Smooth muscle cell (in vitro differentiated cells): ENCODE measurements at regions not wholly inside any gene's neighbourhood (a gene's known extent, or its start where the extent isn't known, plus 50 kb on each side); places are given as distances from the start of the nearest gene placed in this dataset.

Experiments used
- DNase-seq: peaks from one replicate; lab custom pipeline; 2025; ENCODE audit not compliant: unreplicated experiment; lab: John Stamatoyannopoulos, UW
- H2AFZ ChIP-seq: fragments of 200-600 bp; sonication (generic); 2 replicates; pipeline ENCODE4 v1.6.0; 2016; ENCODE audit warnings: antibody characterized with exemption, low read depth, mild to moderate bottlenecking
- H3F3A ChIP-seq: fragments of 200-600 bp; sonication (generic); 2 replicates; pipeline ENCODE4 v1.6.0; 2017; ENCODE audit warnings: antibody characterized with exemption, low read depth
- H3K27ac ChIP-seq: fragments of 200-600 bp; sonication (generic); 2 replicates; pipeline ENCODE4 v1.5.1; 2016; ENCODE audit warnings: low read depth, mild to moderate bottlenecking
- H3K27me3 ChIP-seq: fragments of 200-600 bp; sonication (generic); 2 replicates; pipeline ENCODE4 v1.6.1; 2016; ENCODE audit warnings: low read depth, mild to moderate bottlenecking
- H3K36me3 ChIP-seq: fragments of 200-600 bp; sonication (generic); 2 replicates; pipeline ENCODE4 v1.5.1; 2016; ENCODE audit warnings: low read depth
- H3K4me1 ChIP-seq: fragments of 200-600 bp; sonication (generic); 2 replicates; pipeline ENCODE4 v1.5.1; 2016; ENCODE audit warnings: low read depth
- H3K4me2 ChIP-seq: fragments of 200-600 bp; sonication (generic); 2 replicates; pipeline ENCODE4 v1.6.0; 2016; ENCODE audit warnings: mild to moderate bottlenecking
- H3K4me3 ChIP-seq: fragments of 200-600 bp; sonication (generic); 2 replicates; pipeline ENCODE4 v1.5.1; 2016; ENCODE audit warnings: mild to moderate bottlenecking
- H3K79me2 ChIP-seq: fragments of 200-600 bp; sonication (generic); 2 replicates; pipeline ENCODE4 v1.6.0; 2016; ENCODE audit warnings: low read depth, mild to moderate bottlenecking
- H3K9ac ChIP-seq: fragments of 200-600 bp; sonication (generic); 2 replicates; pipeline ENCODE4 v1.6.0; 2016; ENCODE audit warnings: low read depth
- H3K9me3 ChIP-seq: fragments of 200-600 bp; sonication (generic); replicated peaks from 2 replicates; pipeline ENCODE4 v1.5.1; 2016; ENCODE audit warnings: low read depth
- H4K20me1 ChIP-seq: fragments of 200-600 bp; sonication (generic); 2 replicates; pipeline ENCODE4 v1.6.0; 2016; ENCODE audit warnings: low read depth
- CTCF ChIP-seq: fragments of 200-600 bp; sonication (generic); IDR thresholded peaks from 2 replicates; pipeline ENCODE4 v1.5.1; 2017; ENCODE audit warnings: borderline replicate concordance, mild to moderate bottlenecking, antibody characterized with exemption; ENCODE audit not compliant: insufficient read depth, poor library complexity, severe bottlenecking
- WGBS: methylation state at CpG from one replicate; pipeline ENCODE4 v1.1.7; 2016; ENCODE audit warnings: low lambda C conversion rate; 5-methylcytosine and 5-hydroxymethylcytosine counted together

GRCh38 chr5:2904399-2904798, 152.9 kb upstream of the IRX2 start:
- Histone ChIP-seq H3K36me3 (no peaks in the 10 kb centered on the region), H3K4me2 (no peak overlapping the region), H3K79me2 (no peaks in the 10 kb centered on the region), H3K9me3 (no peaks in the 10 kb centered on the region), H3K9ac (no peak overlapping the region), H3K27ac (no peak overlapping the region), H3F3A (no peaks in the 10 kb centered on the region), H3K4me1 (no peaks in the 10 kb centered on the region), H3K27me3 (no peaks in the 10 kb centered on the region), H2AFZ (no peak overlapping the region), H3K4me3 (no peak overlapping the region), H4K20me1 (no peaks in the 10 kb centered on the region)
- WGBS: 85% methylated on average over 13 of the region's 13 CpGs
- DNase-seq: no peak
- no peak for TF ChIP-seq CTCF

GRCh38 chr5:2903451-2904395, 152.2 kb upstream of the IRX2 start:
- H3K4me2 ChIP-seq: no peak overlapping the region
- no peaks in the 10 kb centered on the region for H3K9me3 ChIP-seq
- H3K79me2 ChIP-seq: no peaks in the 10 kb centered on the region
- no peak for DNase-seq
- H3K27me3 ChIP-seq: no peaks in the 10 kb centered on the region
- 93% methylated on average over 30 of the region's 30 CpGs for WGBS
- no peak overlapping the region for H3K27ac ChIP-seq
- no peaks in the 10 kb centered on the region for H3K36me3 ChIP-seq
- H3F3A ChIP-seq: no peaks in the 10 kb centered on the region
- TF ChIP-seq CTCF: no peak
- H3K9ac ChIP-seq: no peak overlapping the region
- H3K4me3 ChIP-seq: no peak overlapping the region
- H4K20me1 ChIP-seq: no peaks in the 10 kb centered on the region
- no peak overlapping the region for H2AFZ ChIP-seq
- H3K4me1 ChIP-seq: no peaks in the 10 kb centered on the region

- 91% methylated on average over 13 of the region's 13 CpGs for WGBS
- H2AFZ ChIP-seq: no peak overlapping the region
- H4K20me1 ChIP-seq: no peaks in the 10 kb centered on the region
- DNase-seq: no peak
- H3K9ac ChIP-seq: no peak overlapping the region
- no peak for TF ChIP-seq CTCF
- no peaks in the 10 kb centered on the region for H3K79me2 ChIP-seq
- no peak overlapping the region for H3K4me2 ChIP-seq
- H3K36me3 ChIP-seq: no peaks in the 10 kb centered on the region
- no peaks in the 10 kb centered on the region for H3K4me1 ChIP-seq
- no peak overlapping the region for H3K27ac ChIP-seq
- no peak overlapping the region for H3K4me3 ChIP-seq
- no peaks in the 10 kb centered on the region for H3F3A ChIP-seq
- H3K9me3 ChIP-seq: no peaks in the 10 kb centered on the region
- no peaks in the 10 kb centered on the region for H3K27me3 ChIP-seq
Observed at GRCh38 chr5:2902742-2903297, 151.3 kb upstream of the IRX2 start.

- H3K27me3 ChIP-seq: no peaks in the 10 kb centered on the region
- H3K27ac ChIP-seq: no peak overlapping the region
- no peaks in the 10 kb centered on the region for H3K36me3 ChIP-seq
- no peak overlapping the region for H2AFZ ChIP-seq
- no peaks in the 10 kb centered on the region for H4K20me1 ChIP-seq
- DNase-seq: no peak
- H3K4me1 ChIP-seq: no peaks in the 10 kb centered on the region
- no peak overlapping the region for H3K9ac ChIP-seq
- 88% methylated on average over 5 of the region's 5 CpGs for WGBS
- H3F3A ChIP-seq: no peaks in the 10 kb centered on the region
- no peaks in the 10 kb centered on the region for H3K9me3 ChIP-seq
- no peak overlapping the region for H3K4me3 ChIP-seq
- TF ChIP-seq CTCF: no peak
- no peak overlapping the region for H3K4me2 ChIP-seq
- H3K79me2 ChIP-seq: no peaks in the 10 kb centered on the region
Observed at GRCh38 chr5:2902186-2902585, 150.7 kb upstream of the IRX2 start.
